ENCODE measurements at regions not wholly inside any gene's neighbourhood (a gene's known extent, or its start where the extent isn't known, plus 50 kb on each side); places are given as distances from the start of the nearest gene placed in this dataset.

GRCh38 chr5:26535215-26535614 is 503.2 kb downstream of the CDH9 start:
- TF ChIP-seq CTCF (IDR thresholded peaks at IDR 0.05; ENCODE audit: insufficient read depth, low read length, missing control alignments), result no peak
- ChIA-PET CTCF (no interaction called here), POLR2A (no interaction called here)
- H3K4me3 ChIP-seq (ENCODE audit: low read depth, low read length), result no peak overlapping the region
- no peak for DNase-seq (ENCODE audit: low read depth, low spot score)

GRCh38 chr5:26530305-26530704 is 508.1 kb downstream of the CDH9 start:
- TF ChIP-seq CTCF (IDR thresholded peaks at IDR 0.05; ENCODE audit: insufficient read depth, low read length, missing control alignments), result no peak
- DNase-seq (ENCODE audit: low read depth, low spot score), result no peak
- POLR2A ChIA-PET, result no interaction called here
- H3K4me3 ChIP-seq (ENCODE audit: low read depth, low read length), result no peak overlapping the region
- CTCF ChIA-PET, result no interaction called here

- no peak for TF ChIP-seq CTCF (IDR thresholded peaks at IDR 0.05; ENCODE audit: insufficient read depth, low read length, missing control alignments)
- H3K4me3 ChIP-seq (ENCODE audit: low read depth, low read length), result no peak overlapping the region
- CTCF ChIA-PET, result no interaction called here
- POLR2A ChIA-PET, result no interaction called here
- no peak for DNase-seq (ENCODE audit: low read depth, low spot score)
Observed at GRCh38 chr5:26519245-26519644, 519.1 kb downstream of the CDH9 start.

- ChIA-PET CTCF (no interaction called here), POLR2A (no interaction called here)
- no peak for TF ChIP-seq CTCF (IDR thresholded peaks at IDR 0.05; ENCODE audit: insufficient read depth, low read length, missing control alignments)
- no peak overlapping the region for H3K4me3 ChIP-seq (ENCODE audit: low read depth, low read length)
- no peak for DNase-seq (ENCODE audit: low read depth, low spot score)
Observed at GRCh38 chr5:26518065-26518464, 520.3 kb downstream of the CDH9 start.

- no peak overlapping the region for H3K4me3 ChIP-seq (ENCODE audit: low read depth, low read length)
- CTCF ChIA-PET, result no interaction called here
- POLR2A ChIA-PET, result no interaction called here
- no peak for DNase-seq (ENCODE audit: low read depth, low spot score)
- no peak for TF ChIP-seq CTCF (IDR thresholded peaks at IDR 0.05; ENCODE audit: insufficient read depth, low read length, missing control alignments)
Observed at GRCh38 chr5:26498972-26499371, 539.4 kb downstream of the CDH9 start.

GRCh38 chr5:26495437-26495836 is 542.9 kb downstream of the CDH9 start:
- CTCF ChIA-PET, result no interaction called here
- no peak for DNase-seq (ENCODE audit: low read depth, low spot score)
- H3K4me3 ChIP-seq (ENCODE audit: low read depth, low read length), result no peak overlapping the region
- no peak for TF ChIP-seq CTCF (IDR thresholded peaks at IDR 0.05; ENCODE audit: insufficient read depth, low read length, missing control alignments)
- POLR2A ChIA-PET, result no interaction called here

All from AG04449 (cell line).